ENCODE measurements at regions not wholly inside any gene's neighbourhood (a gene's known extent, or its start where the extent isn't known, plus 50 kb on each side); places are given as distances from the start of the nearest gene placed in this dataset.

GRCh38 chr10:44186821-44187220, 198.1 kb downstream of the CXCL12 start:
- H3K27me3 ChIP-seq = no peaks in the 10 kb centered on the region
- TF ChIP-seq POLR2A (IDR thresholded peaks at IDR 0.05) = no peak
- TF ChIP-seq CTCF (IDR thresholded peaks at IDR 0.05) = no peak
- H3K4me3 ChIP-seq = no peak overlapping the region
- 80 to 88% (median 84%) methylated on average over 1 of the region's 1 CpG for WGBS, 4 donors
- ATAC-seq (no peak), DNase-seq (no peak)
- H3K27ac ChIP-seq = peak overlapping the region in 1 of 12 donors; percentile 46
- no peaks in the 10 kb centered on the region for H3K36me3 ChIP-seq
- peaks cover 0 to 3% (median 0%) of the 10 kb centered on the region in 12 donors for H3K4me1 ChIP-seq
- intact Hi-C loops (cut with DNase I) = no loop called here
- H3K9me3 ChIP-seq = peaks cover 0 to 9% (median 0%) of the 10 kb centered on the region in 12 donors

- Histone ChIP-seq H3K27ac (peak overlapping the region in 2 of 12 donors; percentile 35 to 46), H3K27me3 (no peaks in the 10 kb centered on the region), H3K9me3 (peaks cover 0 to 9% (median 0%) of the 10 kb centered on the region in 12 donors), H3K36me3 (no peaks in the 10 kb centered on the region), H3K4me3 (no peak overlapping the region), H3K4me1 (peaks cover 0 to 3% (median 0%) of the 10 kb centered on the region in 12 donors)
- TF ChIP-seq CTCF (IDR thresholded peaks at IDR 0.05) = no peak
- no peak for TF ChIP-seq POLR2A (IDR thresholded peaks at IDR 0.05)
- ATAC-seq (peak in 3 of 4 donors; percentile 58 to 69 (median 68)), DNase-seq (no peak)
- intact Hi-C loops (cut with DNase I) = no loop called here
- 46 to 65% (median 54%) methylated on average over 2 of the region's 2 CpGs for WGBS, 4 donors
Measured at GRCh38 chr10:44186150-44186549, 198.7 kb downstream of the CXCL12 start.

GRCh38 chr10:44185315-44185666, 199.6 kb downstream of the CXCL12 start:
- DNase-seq = no peak
- peaks cover 0 to 2% (median 0%) of the 10 kb centered on the region in 12 donors for H3K9me3 ChIP-seq
- ATAC-seq = no peak
- no peaks in the 10 kb centered on the region for H3K27me3 ChIP-seq
- intact Hi-C loops (cut with DNase I) = no loop called here
- no peaks in the 10 kb centered on the region for H3K36me3 ChIP-seq
- H3K4me3 ChIP-seq = no peak overlapping the region
- no peak for TF ChIP-seq POLR2A (IDR thresholded peaks at IDR 0.05)
- TF ChIP-seq CTCF (IDR thresholded peaks at IDR 0.05) = no peak
- peaks cover 0 to 3% (median 0%) of the 10 kb centered on the region in 12 donors for H3K4me1 ChIP-seq
- 77 to 87% (median 83%) methylated on average over 6 of the region's 6 CpGs for WGBS, 4 donors
- no peak overlapping the region for H3K27ac ChIP-seq

- H3K27ac ChIP-seq = no peak overlapping the region
- H3K4me3 ChIP-seq = no peak overlapping the region
- ATAC-seq (peak in 2 of 4 donors; percentile 23 to 28), DNase-seq (no peak)
- no peaks in the 10 kb centered on the region for H3K27me3 ChIP-seq
- 88 to 97% (median 94%) methylated on average over 7 of the region's 7 CpGs for WGBS, 4 donors
- no peaks in the 10 kb centered on the region for H3K9me3 ChIP-seq
- peaks cover 0 to 6% (median 0%) of the 10 kb centered on the region in 12 donors for H3K4me1 ChIP-seq
- TF ChIP-seq CTCF (IDR thresholded peaks at IDR 0.05) = no peak
- TF ChIP-seq POLR2A (IDR thresholded peaks at IDR 0.05) = no peak
- H3K36me3 ChIP-seq = no peaks in the 10 kb centered on the region
- intact Hi-C loops (cut with DNase I) = no loop called here
Measured at GRCh38 chr10:44184633-44185314, 200.1 kb downstream of the CXCL12 start.
